Heart right ventricle (tissue), 16 donors: ENCODE measurements at regions not wholly inside any gene's neighbourhood (a gene's known extent, or its start where the extent isn't known, plus 50 kb on each side); places are given as distances from the start of the nearest gene placed in this dataset.
"Not testable (repeated sequence)": the region's sequence is repeated elsewhere in the genome, so short reads cannot be mapped to it uniquely, and the experiment has no call there.

ENCODE experiments used
- ATAC-seq, 8 donors: fragments of 200-7000 bp; cut with Tn5 transposase; one replicate each; pipeline ENCODE4 v1.9.1; 2020; ENCODE audit warnings: mild to moderate bottlenecking in 8 of 8, moderate library complexity in 8 of 8, moderate number of reproducible peaks in 1 of 8
- DNase-seq, 2 donors: peaks; one replicate each; pipeline ENCODE4 v3.0.0-alpha.2; 2020
- H3K27ac ChIP-seq, 10 donors: fragments of 200-600 bp; sonication (generic) in 2 of 10; one replicate each; pipeline versions ENCODE4 v1.5.0 to v1.8.0; 2020 to 2022; ENCODE audit warnings: mild to moderate bottlenecking in 3 of 10
- H3K27me3 ChIP-seq, 7 donors: fragments of 200-600 bp; one replicate each; pipeline ENCODE4 v1.8.0; 2021 to 2022; ENCODE audit warnings: mild to moderate bottlenecking in 2 of 7
- H3K36me3 ChIP-seq, 9 donors: fragments of 200-600 bp; sonication (generic) in 1 of 9; one replicate each; pipeline versions ENCODE4 v1.5.0 to v1.8.0; 2020 to 2022; ENCODE audit warnings: mild to moderate bottlenecking in 2 of 9
- H3K4me1 ChIP-seq, 9 donors: fragments of 200-600 bp; sonication (generic) in 1 of 9; one replicate each; pipeline versions ENCODE4 v1.5.0 to v1.8.0; 2020 to 2022; ENCODE audit warnings: mild to moderate bottlenecking in 4 of 9
- H3K4me3 ChIP-seq, 10 donors: fragments of 200-600 bp; sonication (generic) in 2 of 10; one replicate each; pipeline versions ENCODE4 v1.5.0 to v1.8.0; 2020 to 2022; ENCODE audit warnings: mild to moderate bottlenecking in 7 of 10, moderate library complexity in 2 of 10
- H3K9me3 ChIP-seq, 11 donors: fragments of 200-600 bp in 10 of 11; sonication (generic) in 2 of 11; one replicate each; pipeline versions ENCODE4 v1.5.0 to v1.8.0; 2013 to 2022; ENCODE audit warnings: mild to moderate bottlenecking in 2 of 11, control low read depth in 1 of 11, moderate library complexity in 1 of 11
- CTCF ChIP-seq, 9 donors: fragments of 200-600 bp; sonication (generic) in 2 of 9; IDR thresholded peaks; one replicate each; pipeline versions ENCODE4 v1.5.0 to v1.8.0; 2021 to 2022; ENCODE audit warnings: antibody characterized with exemption in 9 of 9, mild to moderate bottlenecking in 5 of 9, moderate library complexity in 1 of 9
- WGBS, 2 donors: extraction: QIAGEN DNeasy Blood & Tissue Kit; methylation state at CpG; one replicate each; pipeline ENCODE4 v1.1.7; 2013; ENCODE audit warnings: inconsistent platforms in 1 of 2; 5-methylcytosine and 5-hydroxymethylcytosine counted together
- intact Hi-C, 10 donors: fragments of 100-400 bp; cut with DNase I; formaldehyde crosslinking; loops; one replicate each; pipeline versions ENCODE4 v1.11.1 to v1.14.2; 2022
- donor health status: Arrhythmogenic right ventricular cardiomyopathy.
- donor health status: ischemic (EF 13 %, LVEDD 7.1; RV severe dilation, severe dysfunction).
- donor health status: healthy with polysubstance abuse.
- donor health status: DM: no; HTN: yes; CAD: no.
- donor health status: DM: no; HTN: no; CAD: no.
- donor health status: ischemic (EF 25% LVEDD 6.9; RV normal size, moderate dysfunction).
- donor health status: ischemic (EF 25% LVEDD 5.7; RV mildly dilated, moderate dysfunction).
- donor health status: healthy.
- donor health status: DM: yes; HTN: yes; CAD: no.
- donor health status: Ischemic cardiomyopathy.
- donor health status: ischemic (EF 35%, LVEDD 5.7; RV mildly dilated, moderate dysfunction).
- donor health status: nonischemic (EF 11% LVEDD 7.7; RV severe dilation, severe dysfunction).
- donor health status: DM: yes; HTN: yes; CAD: no.
- donor health status: PGD.
- donor health status: ischemic (EF 29% LVEDD 5.4; RV normal size, mild dysfunction).
- donor health status: nonischemic (EF 23%, LVEDD 6.1; RV moderate dilation, normal function).

- peaks cover 0 to 3% (median 0%) of the 10 kb centered on the region in 7 donors for H3K27me3 ChIP-seq
- ATAC-seq (no peak), DNase-seq (no peak)
- no peak for TF ChIP-seq CTCF (IDR thresholded peaks at IDR 0.05)
- no peak overlapping the region for H3K27ac ChIP-seq
- WGBS, 2 donors = 65 to 79% methylated on average over 9 of the region's 9 CpGs
- peaks cover 0 to 10% (median 0%) of the 10 kb centered on the region in 11 donors for H3K9me3 ChIP-seq
- no peaks in the 10 kb centered on the region for H3K36me3 ChIP-seq
- intact Hi-C loops = no loop called here
- no peak overlapping the region for H3K4me3 ChIP-seq
- no peaks in the 10 kb centered on the region for H3K4me1 ChIP-seq
Observed at GRCh38 chr15:96200357-96200967, 130.0 kb upstream of the NR2F2 start.

- Histone ChIP-seq H3K27me3 (peaks cover 0 to 3% (median 0%) of the 10 kb centered on the region in 7 donors), H3K4me1 (no peaks in the 10 kb centered on the region), H3K9me3 (peaks cover 0 to 10% (median 0%) of the 10 kb centered on the region in 11 donors), H3K4me3 (no peak overlapping the region), H3K27ac (no peak overlapping the region), H3K36me3 (no peaks in the 10 kb centered on the region)
- DNase-seq (no peak), ATAC-seq (no peak)
- no peak for TF ChIP-seq CTCF (IDR thresholded peaks at IDR 0.05)
- WGBS, 2 donors = 74 to 77% methylated on average over 2 of the region's 2 CpGs
- intact Hi-C loops = no loop called here
Observed at GRCh38 chr15:96201696-96202095, 128.8 kb upstream of the NR2F2 start.

- DNase-seq, H3K36me3 ChIP-seq, H3K9me3 ChIP-seq, H3K27me3 ChIP-seq, H3K27ac ChIP-seq, H3K4me1 ChIP-seq, ATAC-seq, H3K4me3 ChIP-seq, intact Hi-C loops: not testable (repeated sequence)
- 100% methylated on average over 1 of the region's 1 CpG for WGBS, 2 donors
Observed at GRCh38 chr15:96205588-96205987, 124.9 kb upstream of the NR2F2 start.

GRCh38 chr15:96207377-96208006, 123.0 kb upstream of the NR2F2 start:
- no peak overlapping the region for H3K27ac ChIP-seq
- no peaks in the 10 kb centered on the region for H3K4me1 ChIP-seq
- ATAC-seq (no peak), DNase-seq (no peak)
- intact Hi-C loops = no loop called here
- peaks cover 0 to 21% (median 0%) of the 10 kb centered on the region in 11 donors for H3K9me3 ChIP-seq
- no peak overlapping the region for H3K4me3 ChIP-seq
- TF ChIP-seq CTCF (IDR thresholded peaks at IDR 0.05) = no peak
- H3K27me3 ChIP-seq = no peaks in the 10 kb centered on the region
- 71 to 79% methylated on average over 2 of the region's 2 CpGs for WGBS, 2 donors
- no peaks in the 10 kb centered on the region for H3K36me3 ChIP-seq

GRCh38 chr15:96209285-96209735, 121.2 kb upstream of the NR2F2 start:
- intact Hi-C loops = no loop called here
- WGBS, 2 donors = 56 to 65% methylated on average over 8 of the region's 8 CpGs
- peak in 1 of 8 donors; percentile 22 for ATAC-seq

More at GRCh38 chr15:96209285-96209735, 121.2 kb upstream of the NR2F2 start:
- no peaks in the 10 kb centered on the region for H3K4me1 ChIP-seq
- DNase-seq = no peak
- no peaks in the 10 kb centered on the region for H3K36me3 ChIP-seq
- peaks cover 0 to 21% (median 0%) of the 10 kb centered on the region in 11 donors for H3K9me3 ChIP-seq
- TF ChIP-seq CTCF (IDR thresholded peaks at IDR 0.05) = no peak
- no peak overlapping the region for H3K4me3 ChIP-seq
- no peak overlapping the region for H3K27ac ChIP-seq
- H3K27me3 ChIP-seq = no peaks in the 10 kb centered on the region
